ENCODE measurements at regions not wholly inside any gene's neighbourhood (a gene's known extent, or its start where the extent isn't known, plus 50 kb on each side); places are given as distances from the start of the nearest gene placed in this dataset.
"Not testable (repeated sequence)": the region's sequence is repeated elsewhere in the genome, so short reads cannot be mapped to it uniquely, and the experiment has no call there.

DNA sequence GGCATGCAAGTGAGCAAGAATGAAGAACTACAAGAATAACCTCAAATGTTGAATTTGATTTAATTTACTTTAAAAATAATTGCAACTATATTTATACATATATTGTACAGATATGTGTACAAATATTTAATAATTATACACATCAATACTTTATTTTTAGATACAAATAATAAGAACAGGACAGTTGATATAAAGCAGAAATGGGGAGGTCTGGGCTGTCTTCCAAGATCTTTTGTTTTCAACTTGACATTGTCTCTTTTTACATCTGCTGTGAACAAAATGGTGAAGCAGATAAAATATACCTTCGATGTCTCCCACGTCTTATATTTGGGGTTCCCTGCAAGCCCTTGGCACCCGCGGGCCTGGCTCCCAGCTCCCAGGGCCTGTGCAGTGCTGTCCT, 231.3 kb upstream of the RBBP8 start:
- Histone ChIP-seq H3K4me3 (no peak overlapping the region), H3K9me3 (no peaks in the 10 kb centered on the region), H3K36me3 (no peaks in the 10 kb centered on the region), H3K27ac (no peak overlapping the region), H3K27me3 (no peaks in the 10 kb centered on the region), H3K4me1 (peaks cover 10% of the 10 kb centered on the region)
- intact Hi-C loops (cut with DNase I) = no loop called here
- ATAC-seq (no peak), DNase-seq (no peak)
- TF ChIP-seq CTCF (IDR thresholded peaks at IDR 0.05) = no peak

DNA sequence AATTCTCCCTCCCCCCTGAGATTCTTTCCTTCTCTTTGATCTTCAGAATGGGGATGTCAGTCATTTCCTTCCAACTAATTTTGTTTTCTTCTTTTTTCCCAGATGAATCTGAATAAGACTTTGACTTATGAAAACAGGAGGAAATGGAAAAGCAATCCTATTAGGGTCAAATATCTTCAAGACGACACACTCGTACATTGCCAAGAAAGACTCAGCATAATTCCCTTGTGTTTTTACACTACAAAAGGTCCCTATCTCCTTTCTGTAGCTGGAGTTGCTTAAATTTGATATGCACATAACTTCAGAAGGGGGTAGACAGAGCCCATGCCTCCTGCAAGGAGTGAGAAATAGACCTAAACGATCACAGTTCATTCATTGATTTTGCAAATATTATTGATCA, 230.3 kb upstream of the RBBP8 start:
- no peaks in the 10 kb centered on the region for H3K36me3 ChIP-seq
- no peak overlapping the region for H3K27ac ChIP-seq
- intact Hi-C loops (cut with DNase I) = no loop called here
- DNase-seq (no peak), ATAC-seq (no peak)
- H3K4me3 ChIP-seq = no peak overlapping the region
- no peaks in the 10 kb centered on the region for H3K9me3 ChIP-seq
- peaks cover 10% of the 10 kb centered on the region for H3K4me1 ChIP-seq
- H3K27me3 ChIP-seq = no peaks in the 10 kb centered on the region
- no peak for TF ChIP-seq CTCF (IDR thresholded peaks at IDR 0.05)

DNA sequence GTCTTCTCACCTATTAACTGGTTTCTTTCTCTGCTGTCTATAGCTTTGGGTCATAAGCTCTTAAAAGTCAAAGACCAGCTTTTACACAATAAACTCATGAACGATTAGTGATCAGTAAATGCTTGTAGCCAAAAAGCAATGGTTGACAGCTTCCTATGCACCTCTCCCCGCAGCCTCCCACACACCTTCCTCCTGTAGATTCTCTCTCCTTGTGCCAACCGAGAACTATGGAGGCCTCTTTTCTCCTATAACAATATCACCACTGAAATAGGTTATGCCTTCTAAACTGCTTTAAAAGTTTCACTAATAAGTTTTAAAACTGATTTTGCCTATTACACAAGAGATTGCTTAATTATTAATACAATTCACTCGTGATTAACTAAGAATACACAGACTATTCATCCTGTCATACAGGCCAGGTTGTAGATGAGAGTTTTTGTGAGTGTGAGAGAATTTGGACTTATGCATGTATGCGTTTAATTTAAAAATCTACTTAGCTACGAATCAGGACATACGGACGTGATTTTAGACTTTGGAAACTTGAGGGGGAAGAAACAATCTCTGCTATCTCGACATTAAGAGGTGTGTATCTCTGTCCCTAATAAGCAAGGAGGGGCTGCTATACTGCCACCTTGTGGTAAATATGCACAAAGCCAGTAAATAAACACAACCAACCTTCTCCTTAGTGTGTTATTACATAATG, 229.1 kb upstream of the RBBP8 start:
- peak; percentile 89 for TF ChIP-seq CTCF (IDR thresholded peaks at IDR 0.05)
- H3K9me3 ChIP-seq = no peaks in the 10 kb centered on the region
- no peak overlapping the region for H3K27ac ChIP-seq
- no peak overlapping the region for H3K4me3 ChIP-seq
- ATAC-seq = peak; percentile 90
- no peak for DNase-seq
- intact Hi-C loops (cut with DNase I) = no loop called here
- H3K36me3 ChIP-seq = no peaks in the 10 kb centered on the region
- peaks cover 10% of the 10 kb centered on the region for H3K4me1 ChIP-seq
- H3K27me3 ChIP-seq = no peaks in the 10 kb centered on the region

DNA sequence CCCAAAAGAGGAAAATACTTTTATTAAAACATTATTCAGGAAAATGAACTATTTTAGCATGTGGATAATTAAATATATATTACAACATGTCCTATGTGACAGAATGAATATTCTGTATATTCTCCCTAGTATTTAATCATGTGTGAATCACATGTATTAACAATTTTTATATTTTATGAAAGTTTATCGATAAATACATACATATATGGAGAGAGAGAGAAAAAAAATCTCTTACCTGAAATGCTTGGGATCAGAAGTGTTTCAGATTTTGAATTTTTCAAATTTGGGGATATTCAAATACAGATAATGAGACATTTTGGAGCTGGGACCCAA, 228.6 kb upstream of the RBBP8 start:
- ATAC-seq = no peak
- no peaks in the 10 kb centered on the region for H3K36me3 ChIP-seq
- no peak overlapping the region for H3K4me3 ChIP-seq
- no peak for DNase-seq
- no peak overlapping the region for H3K27ac ChIP-seq
- no peaks in the 10 kb centered on the region for H3K9me3 ChIP-seq
- peaks cover 10% of the 10 kb centered on the region for H3K4me1 ChIP-seq
- intact Hi-C loops (cut with DNase I) = no loop called here
- no peak for TF ChIP-seq CTCF (IDR thresholded peaks at IDR 0.05)
- H3K27me3 ChIP-seq = no peaks in the 10 kb centered on the region

DNA sequence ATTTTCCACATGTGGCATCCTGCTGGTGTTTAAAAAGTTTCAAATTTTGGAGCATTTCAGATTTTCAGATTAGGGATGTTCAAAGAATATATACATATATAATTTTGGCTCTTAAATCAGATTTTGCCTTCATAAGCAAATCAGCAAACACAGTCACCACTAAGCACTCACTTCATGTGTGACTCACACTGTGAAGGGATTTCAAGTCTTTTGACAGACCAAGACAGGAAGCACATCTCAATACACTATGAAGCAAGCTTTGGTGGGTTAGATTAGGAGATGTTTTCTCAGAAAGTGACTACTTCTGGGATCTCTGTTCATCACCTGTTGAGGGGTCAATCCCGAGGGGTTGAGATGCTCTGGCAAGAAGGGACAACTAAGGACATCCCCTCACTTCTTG, 227.8 kb upstream of the RBBP8 start:
- Histone ChIP-seq H3K27me3 (no peaks in the 10 kb centered on the region), H3K4me3 (no peak overlapping the region), H3K36me3 (no peaks in the 10 kb centered on the region), H3K9me3 (no peaks in the 10 kb centered on the region), H3K27ac (no peak overlapping the region), H3K4me1 (peaks cover 18% of the 10 kb centered on the region)
- ATAC-seq (no peak), DNase-seq (no peak)
- intact Hi-C loops (cut with DNase I) = no loop called here
- no peak for TF ChIP-seq CTCF (IDR thresholded peaks at IDR 0.05)

DNA sequence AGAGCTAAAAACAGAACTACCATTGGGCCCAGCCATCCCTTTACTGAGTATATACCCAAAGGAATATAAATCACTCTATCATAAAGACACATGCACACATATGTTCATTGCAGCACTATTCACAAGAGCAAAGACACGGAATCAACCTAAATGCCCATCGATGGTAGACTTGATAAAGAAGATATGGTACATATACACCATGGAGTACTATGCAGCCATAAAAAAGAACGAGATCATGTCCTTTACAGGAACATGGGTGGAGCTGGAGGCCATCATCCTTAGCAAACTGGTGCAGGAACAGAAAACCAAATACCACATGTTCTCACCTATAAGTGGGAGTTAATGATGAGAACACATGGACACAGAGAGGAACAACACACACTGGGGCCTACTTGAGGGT, 227.1 kb upstream of the RBBP8 start:
- H3K36me3 ChIP-seq; H3K27ac ChIP-seq; intact Hi-C loops (cut with DNase I); ATAC-seq; DNase-seq; H3K4me3 ChIP-seq; H3K27me3 ChIP-seq; H3K9me3 ChIP-seq: not testable (repeated sequence)
- H3K4me1 ChIP-seq = peaks cover 19% of the 10 kb centered on the region

Data from upper lobe of right lung (tissue), 1 donor.